GM19397 (cell line): ENCODE measurements at regions not wholly inside any gene's neighbourhood (a gene's known extent, or its start where the extent isn't known, plus 50 kb on each side); places are given as distances from the start of the nearest gene placed in this dataset.

Experiments used
- ATAC-seq: cut with Tn5 transposase; IDR thresholded peaks from one replicate; pipeline ENCODE4 v1.9.1; 2021; ENCODE audit warnings: mild to moderate bottlenecking, moderate library complexity; ENCODE audit not compliant: unreplicated experiment

DNA sequence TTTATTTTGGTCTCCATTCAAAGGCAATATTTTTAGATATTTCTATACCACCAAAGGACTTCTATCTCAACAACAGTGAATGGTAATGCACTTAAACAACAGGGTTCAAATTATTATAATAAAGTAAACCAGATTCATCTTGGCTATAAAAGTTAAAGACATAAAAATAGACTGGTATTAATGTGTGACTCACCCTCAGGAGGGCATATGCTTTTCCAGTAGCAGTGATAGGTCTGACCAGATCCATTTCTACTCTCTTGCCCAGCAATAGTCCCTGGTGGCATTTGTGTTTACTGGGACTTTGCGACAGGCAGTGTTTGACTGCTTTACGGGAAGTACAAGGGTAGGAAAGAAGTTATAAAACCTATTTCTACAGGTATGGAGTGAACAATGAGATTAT is 353.2 kb upstream of the ATP2B1 start:
- no peak for ATAC-seq

DNA sequence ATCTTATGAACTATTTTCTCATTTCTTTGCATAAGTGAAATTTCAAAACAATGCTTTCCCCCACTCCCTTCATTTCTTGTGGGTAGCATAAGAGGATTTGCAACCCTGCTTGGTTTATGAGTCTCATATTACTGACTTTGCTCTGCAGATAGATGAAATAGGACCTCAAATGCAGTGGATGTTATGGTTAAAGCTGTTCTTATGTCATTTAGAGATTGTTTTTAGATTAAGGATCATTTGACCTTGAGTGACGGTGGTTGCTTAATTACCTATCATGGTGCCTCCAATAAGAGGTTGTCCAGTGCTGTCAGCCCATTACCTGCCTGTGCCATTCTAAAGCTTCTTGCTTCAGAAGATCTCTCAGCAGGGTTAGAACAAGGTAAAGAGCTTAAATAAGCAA is 351.4 kb upstream of the ATP2B1 start:
- no peak for ATAC-seq

DNA sequence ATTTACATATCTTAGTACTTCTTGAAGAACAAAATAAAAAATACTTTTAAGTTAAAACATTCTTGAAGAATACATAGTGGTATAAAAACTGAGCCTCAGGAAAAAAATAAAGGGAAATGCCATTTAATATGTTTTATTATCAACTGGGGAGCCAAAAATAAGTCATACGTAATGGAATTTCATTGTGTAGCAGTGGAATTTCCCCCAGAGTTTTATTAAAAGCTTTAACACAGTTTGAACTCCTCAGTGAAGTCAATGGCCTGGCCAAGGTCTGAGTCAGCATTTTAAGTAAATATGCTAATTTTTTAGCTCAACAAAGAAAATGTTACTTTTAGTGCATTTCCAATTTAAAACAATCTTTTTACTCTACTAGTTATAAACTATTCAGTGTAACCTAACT is 350.1 kb upstream of the ATP2B1 start:
- no peak for ATAC-seq

DNA sequence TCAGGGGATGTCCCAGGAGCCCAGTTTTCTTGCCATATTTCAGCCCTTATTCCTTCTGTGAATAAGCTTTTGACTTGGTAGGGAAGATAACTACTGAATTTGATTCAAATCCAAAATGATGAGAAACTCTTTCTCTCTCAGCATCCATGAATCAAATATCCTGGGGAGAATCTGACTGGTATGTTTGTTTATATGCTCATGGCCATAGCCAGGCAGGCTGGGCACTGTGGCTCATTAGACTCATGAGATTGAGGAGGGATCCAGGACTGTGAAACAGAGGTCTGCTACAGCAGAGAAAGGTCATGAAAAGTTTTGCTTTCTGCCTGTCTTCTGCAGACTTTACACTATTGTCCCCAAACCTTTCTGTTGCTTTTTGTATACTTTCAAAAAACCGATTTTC is 346.4 kb upstream of the ATP2B1 start:
- ATAC-seq = no peak

DNA sequence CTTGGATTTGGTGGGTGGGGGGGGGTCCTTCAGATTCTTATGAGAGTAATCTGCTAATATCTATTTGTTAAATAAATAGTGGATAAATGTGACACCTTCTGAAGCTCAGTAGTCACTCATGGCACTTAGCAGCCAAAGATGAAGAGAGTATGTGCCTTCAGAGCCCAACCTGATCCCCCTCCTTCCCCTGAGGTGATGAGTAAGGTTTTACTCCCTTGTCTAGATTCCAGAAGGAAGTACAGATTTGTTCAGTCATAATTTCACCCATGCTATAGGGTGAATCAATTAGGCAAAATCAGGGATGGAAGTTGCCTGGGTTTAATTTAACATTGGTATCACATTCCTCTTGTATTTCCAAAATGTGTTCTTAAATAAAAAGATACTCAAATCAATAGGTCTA is 340.3 kb upstream of the ATP2B1 start:
- ATAC-seq = no peak

DNA sequence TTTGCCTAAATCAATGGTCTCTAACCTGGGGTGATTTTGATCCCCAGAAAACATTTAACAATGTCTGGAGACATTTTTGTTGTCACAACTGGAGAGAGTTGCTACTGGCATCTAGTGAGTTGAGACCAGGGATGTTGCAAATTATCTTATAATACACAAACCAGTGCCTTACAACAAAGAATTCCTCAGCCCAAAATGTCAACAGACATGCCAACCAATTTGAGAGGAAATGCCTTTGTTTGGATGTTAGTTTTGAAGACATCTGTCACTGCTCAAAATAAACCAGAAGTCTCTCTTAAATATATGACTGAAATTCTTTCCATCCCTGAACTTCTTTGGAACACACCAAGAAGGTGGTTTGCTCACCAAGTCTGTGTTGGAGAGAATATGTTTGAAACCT is 336.9 kb upstream of the ATP2B1 start:
- ATAC-seq = no peak

DNA sequence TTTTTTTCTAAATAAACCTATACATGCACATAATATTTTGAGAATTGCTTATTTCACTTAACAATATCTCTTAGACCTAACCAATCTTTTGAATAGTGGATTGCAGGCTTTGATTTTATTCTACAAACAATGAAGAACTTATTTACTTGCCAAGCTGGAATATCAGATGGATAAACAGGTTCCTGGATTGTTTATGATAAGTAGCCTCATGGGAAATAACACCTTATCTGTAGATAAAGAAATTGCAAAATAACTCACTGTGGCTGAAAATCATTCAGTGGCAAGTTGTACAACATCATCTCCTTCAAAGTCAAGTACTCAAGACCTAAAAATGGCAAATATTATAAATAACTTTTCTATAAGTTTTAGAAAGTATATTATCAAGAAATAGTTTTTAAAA is 335.4 kb upstream of the ATP2B1 start:
- ATAC-seq = no peak

DNA sequence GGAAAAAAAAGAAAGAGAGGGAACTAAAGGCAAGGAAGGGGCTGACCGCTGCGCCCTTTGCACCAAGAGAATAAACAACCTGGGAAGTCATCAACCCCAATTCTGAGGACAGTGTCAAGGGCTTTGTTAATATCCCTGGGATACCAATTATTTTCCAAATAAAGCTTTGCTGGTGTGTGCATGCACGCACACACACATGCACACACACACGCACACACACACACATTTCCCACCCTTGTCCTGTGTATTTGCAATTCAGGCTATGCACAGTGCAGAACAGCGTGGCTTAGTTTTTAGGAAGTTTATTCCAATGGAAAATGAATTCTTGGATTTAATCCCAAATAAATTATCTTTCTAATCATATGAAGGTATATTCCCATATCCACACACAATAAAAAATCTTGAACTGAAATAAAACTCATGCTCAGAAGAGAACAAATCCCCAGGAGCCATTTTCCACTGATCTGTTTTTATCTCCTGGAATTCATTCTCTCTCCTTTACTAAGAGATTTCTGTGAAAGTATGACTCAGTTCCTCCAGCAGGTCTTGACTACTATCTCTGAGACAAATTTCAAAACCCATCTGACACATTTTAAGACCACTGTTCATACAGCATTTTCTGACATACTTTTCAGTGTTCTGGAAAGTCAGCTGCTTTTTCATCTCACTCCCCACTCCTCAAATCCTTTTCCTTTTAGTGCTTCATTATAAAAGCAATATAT is 334.4 kb upstream of the ATP2B1 start:
- ATAC-seq = no peak

DNA sequence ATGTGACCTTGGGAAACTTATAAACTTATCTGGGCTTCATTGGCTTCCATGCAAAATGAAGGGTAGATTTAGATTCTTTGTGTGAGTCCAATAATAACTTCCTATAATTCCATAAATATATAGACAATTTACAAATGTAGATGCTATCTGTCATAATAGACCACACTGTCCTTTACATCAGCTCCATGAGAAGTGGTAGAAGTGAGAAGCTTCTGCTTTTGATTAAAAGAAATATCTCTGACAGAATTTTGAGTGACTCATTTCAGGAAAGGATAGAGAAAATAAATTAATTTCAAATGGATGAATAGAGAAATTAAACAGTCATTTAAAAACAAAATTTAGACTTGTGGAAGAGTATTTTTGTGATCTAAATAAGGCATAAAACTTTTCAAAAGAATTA is 329.7 kb upstream of the ATP2B1 start:
- ATAC-seq = no peak

DNA sequence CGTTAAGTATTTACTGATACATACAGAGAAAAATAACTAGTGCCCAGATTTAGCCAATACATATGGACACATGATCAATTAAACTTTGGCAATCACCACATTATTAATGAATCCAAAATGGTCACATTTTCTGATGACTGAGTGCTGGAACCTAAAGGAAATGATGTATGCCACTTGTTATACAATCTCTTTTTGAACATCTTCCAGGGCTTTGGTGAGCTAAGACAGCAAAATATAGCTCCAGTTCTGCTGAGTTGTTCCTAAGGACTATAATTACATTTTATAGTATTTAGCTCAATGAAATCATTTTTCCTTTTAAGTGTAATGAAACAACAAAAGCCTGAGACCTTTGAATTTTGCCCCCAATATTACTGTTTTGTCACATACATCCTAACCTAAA is 329.1 kb upstream of the ATP2B1 start:
- ATAC-seq = no peak

DNA sequence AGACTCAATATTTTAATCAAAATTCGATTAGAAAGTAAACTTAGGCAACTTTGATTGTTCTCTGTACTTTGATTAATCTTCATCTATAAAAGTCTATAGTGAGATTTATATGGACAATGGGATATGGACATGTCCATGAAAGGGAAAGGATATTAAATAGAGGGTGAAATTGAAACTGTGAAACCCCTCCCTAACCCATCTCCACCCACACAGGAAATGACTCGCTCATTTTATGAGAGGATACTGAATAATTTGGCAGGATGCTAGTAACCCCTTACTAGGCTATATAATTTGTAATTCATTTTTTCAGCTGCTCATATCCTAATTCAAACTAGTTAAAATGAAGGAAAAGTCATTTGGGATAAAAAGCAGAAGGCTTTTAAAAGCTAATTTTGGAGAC is 328.0 kb upstream of the ATP2B1 start:
- ATAC-seq = no peak

DNA sequence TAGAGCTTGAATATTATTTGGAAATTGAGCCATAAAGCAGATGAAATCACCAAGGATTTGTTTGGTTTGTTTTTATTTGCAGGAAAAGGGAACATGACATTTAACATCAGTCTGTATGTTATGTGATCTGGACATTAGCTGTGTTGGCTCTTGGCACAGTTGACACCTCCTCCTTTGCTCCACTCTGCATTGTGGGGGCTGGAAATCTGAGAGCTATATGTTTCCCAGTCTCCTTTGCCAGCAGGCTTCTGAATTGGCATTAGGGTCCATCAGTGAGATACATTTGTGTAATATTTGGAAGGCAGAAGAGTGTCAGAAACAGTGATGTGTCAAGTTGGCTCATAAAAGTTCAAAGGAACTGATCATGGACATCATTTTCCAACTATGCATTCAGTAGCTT is 322.1 kb upstream of the ATP2B1 start:
- ATAC-seq = no peak

DNA sequence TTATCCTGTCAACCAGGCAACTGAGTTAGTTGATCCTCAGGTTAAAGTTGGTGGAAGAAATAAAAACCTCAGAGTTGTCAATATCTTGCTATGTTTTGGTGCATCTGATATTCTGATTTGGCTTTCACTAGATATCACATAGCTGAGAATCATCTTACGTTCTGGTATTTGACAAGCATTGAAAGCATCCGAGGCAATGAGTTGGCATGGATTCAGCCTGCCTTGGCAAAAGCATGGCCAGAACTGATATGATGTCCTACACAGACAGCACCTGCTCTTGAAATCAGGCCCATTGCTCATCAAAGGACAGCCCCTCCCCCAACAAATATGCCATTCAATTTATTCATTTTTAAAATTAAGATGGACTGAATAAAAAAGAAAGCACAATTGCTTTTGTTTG is 320.7 kb upstream of the ATP2B1 start:
- no peak for ATAC-seq

DNA sequence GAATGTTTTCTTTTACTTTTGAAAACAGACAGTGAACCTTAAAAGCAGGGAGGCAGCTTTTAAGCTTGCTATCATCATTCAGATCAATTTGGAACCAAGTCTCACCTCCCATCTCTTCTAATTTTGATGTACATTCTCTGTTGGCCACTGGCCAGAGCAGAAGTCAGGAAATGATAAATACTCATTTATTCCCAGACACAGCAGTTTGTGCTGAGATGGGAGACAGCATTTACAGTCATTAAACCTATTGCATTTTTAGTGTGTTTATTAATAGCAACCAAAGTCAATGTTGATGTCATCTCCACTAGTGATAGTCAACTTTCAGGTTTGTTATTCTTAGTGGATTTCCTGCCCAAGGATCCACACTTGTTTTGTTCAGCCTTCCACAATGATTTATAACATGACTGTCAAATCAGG is 320.0 kb upstream of the ATP2B1 start:
- ATAC-seq = no peak

DNA sequence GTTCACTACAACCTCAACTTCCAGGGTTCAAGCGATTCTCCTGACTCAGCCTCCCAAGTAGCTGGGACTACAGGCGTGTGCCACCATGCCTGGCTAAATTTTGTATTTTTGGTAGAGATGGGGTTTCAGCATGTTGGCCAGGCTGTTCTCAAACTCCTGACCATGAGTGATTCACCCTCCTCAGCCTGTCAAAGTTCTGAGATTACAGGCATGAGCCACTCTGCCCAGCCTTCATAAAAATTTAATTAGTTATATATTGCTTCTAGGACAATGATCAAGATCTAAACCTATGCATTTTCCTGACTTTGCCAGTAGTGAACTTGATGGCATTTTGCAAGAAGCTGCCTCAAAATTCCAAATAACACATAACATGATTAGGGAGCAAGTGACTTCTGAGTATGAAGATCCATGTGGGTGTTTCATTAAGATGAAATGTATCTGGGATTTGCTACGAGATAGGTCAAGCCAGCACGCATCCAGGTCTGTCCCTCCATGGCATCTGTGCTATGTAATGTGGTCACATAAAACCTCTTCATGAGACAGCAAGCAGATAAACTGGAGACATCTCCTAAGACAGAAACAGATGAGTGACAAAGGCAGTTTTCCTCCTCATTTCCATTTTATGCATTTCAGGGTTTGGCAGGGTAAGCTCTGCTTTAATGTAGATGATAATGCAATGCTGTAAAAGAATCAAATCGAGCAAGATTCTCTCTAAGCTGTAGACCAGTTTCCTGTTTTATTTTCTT is 319.4 kb upstream of the ATP2B1 start:
- ATAC-seq = no peak

DNA sequence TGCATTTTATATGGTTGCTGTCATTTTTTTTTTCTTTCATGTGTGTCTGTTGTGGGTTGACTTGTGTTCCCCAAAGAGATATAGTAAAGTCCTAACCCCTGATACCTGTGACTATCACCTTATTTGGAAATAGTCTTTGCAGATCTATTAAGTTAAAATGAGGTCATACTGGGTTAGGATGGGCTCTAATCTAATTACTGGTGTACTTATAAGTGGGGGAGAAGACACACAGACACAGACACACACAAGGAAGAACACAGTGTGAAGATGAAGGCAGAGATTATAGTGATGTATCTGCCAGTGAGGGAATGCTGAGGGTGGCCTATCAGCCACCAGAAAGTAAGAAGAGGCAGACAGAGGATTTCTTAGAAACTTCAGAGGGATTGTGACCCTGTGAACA is 318.4 kb upstream of the ATP2B1 start:
- ATAC-seq = no peak

DNA sequence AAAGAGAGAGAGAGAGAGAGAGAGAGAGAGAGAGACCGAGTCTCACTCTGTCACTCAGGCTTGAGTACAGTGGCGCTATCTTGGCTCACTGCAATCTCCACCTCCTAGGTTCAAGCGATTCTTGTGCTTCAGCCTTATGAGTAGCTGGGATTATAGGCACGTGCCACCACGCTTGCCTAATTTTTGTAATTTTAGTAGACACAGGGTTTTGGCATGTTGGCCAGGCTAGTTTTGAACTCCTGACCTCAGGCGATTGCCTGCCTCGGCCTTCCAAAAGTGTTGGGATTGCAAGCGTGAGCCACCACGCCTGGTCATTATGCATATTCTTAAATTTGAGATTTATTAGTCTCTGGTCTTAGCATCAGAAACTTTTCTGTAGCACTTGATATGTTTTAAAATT is 317.9 kb upstream of the ATP2B1 start:
- no peak for ATAC-seq

DNA sequence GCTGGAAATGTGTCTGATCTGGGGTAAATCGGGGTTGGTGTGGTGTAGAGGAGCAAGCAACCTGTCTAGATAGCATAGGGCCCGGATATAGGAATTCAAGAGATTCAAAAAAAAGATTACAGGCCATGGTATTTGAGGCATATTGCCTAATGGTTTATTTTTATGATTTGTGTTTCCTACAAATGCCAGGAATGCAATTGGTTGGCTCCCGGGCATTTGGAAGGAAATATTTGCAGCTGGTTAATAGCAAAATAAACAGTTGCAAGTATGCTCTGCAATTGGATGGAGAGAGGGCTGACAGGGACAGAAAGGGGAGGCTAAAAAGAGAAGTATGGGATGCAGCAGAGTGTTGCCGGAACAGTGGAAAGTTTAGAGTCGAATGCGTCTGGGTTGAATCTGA is 315.6 kb upstream of the ATP2B1 start:
- ATAC-seq = no peak

DNA sequence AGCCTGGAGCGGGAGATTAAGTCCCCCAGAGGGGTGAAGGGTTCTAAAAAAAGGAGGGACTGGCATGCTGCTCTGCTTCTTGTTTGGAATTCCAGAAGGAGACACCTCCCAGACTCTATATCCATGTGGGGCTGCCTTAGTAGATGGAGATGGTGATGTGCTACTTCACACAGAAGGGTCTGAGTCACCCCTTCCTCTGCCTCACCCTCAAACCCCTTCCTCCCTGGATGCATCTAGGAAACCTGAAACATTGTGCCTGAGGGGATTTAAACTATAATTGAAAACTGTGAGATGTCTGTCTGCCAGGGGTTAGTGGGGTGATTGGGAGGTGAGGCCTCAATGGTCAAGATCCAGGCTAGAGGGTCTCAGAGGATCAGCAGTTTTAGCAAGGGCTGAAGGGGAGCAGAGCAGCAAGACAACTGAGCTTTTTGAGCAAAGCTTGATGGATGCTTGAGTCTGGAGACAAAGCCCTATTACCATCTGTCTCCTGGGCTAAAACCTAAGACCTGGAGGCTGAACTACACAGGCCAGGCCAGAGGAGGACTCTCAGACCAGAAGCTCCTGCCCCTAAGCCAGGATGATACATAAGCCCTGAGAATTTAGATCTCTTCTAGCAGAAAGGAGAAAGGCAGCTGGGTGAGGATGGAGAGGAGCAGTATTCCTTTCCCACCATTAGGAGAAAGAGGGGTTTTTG is 314.7 kb upstream of the ATP2B1 start:
- no peak for ATAC-seq

DNA sequence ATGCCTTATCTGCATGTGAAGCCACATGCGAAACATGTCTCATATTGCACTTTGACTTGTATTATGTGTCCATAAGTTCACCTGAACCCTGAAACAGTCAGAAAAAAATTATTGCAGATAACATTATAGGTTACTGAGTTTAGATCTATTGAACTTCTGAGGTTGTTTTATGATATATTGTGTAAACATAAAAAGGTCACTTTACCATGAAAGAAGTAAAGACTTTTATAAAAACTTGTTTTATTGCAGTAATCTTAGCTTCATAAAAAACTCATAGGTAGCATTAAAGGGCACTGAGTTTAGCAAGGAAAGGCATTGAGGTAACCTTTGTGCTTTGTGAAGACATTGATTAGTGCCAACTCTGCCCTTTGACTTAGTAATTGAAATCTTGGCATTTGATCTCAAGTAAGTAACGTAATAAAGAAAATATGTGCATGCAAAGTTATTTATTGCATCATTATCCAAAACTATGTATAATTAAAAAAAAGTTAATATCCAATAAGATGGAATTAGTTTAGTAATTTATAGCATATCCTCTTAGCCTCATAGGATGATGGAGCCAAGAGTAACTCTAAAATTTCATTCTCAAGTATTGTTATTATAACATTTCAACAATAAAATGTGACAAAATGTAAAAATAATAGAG is 313.3 kb upstream of the ATP2B1 start:
- ATAC-seq = no peak

DNA sequence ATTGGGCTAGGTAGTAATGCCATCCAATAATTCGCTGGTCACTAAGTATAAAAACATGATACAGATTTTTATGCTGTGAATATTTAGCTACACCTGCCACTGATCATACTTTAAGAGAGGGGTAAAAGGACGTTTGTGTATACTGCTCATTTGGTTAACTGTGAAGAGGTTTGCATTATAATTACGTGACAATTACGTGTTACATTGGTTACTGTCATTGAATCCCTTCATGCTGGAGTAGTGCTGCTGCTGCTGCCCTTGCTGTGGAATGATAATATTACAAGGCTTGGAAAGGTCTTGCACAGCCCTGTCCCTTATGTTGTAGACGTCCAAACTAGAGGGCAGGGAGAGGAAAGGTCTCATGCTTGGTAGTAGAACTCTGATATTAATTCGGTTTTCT is 312.2 kb upstream of the ATP2B1 start:
- ATAC-seq = no peak

DNA sequence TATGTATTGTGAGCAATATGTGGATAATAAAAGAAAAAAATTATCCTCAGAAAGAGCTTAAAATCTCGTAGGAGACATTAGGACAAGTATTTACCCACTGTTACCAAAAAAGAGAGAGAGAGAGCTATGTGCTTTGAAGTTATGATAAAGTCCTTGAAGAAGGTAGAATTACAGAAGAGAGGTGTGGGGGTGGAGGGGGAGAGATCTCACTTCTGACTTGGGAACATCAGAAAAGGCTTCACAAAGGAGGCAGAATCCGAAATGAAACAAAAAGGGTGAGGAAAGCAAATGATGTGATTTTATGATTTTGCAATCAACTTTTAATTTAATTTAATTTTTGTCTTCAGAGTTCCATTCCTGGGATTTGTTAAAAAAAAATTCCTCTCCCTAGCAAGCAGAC is 311.8 kb upstream of the ATP2B1 start:
- no peak for ATAC-seq
